ENCODE measurements at regions not wholly inside any gene's neighbourhood (a gene's known extent, or its start where the extent isn't known, plus 50 kb on each side); places are given as distances from the start of the nearest gene placed in this dataset.
A peak's percentile ranks its signal among the peaks of the same experiment; 100 is the strongest.

GRCh38 chr16:31701734-31702133 lies 171.9 kb upstream of the ZNF267 start:
- DNase-seq (ENCODE audit: low read depth in 2 of 2, low spot score in 1 of 2): no peak

GRCh38 chr16:31702796-31703195 lies 170.8 kb upstream of the ZNF267 start:
- DNase-seq (ENCODE audit: low read depth in 2 of 2, low spot score in 1 of 2): no peak

GRCh38 chr16:31703526-31704128 lies 170.0 kb upstream of the ZNF267 start:
- no peak for DNase-seq (ENCODE audit: low read depth in 2 of 2, low spot score in 1 of 2)

- no peak for DNase-seq (ENCODE audit: low read depth in 2 of 2, low spot score in 1 of 2)
Measured at GRCh38 chr16:31704138-31704537, 169.5 kb upstream of the ZNF267 start.

GRCh38 chr16:31705371-31705770 lies 168.2 kb upstream of the ZNF267 start:
- DNase-seq (ENCODE audit: low read depth in 2 of 2, low spot score in 1 of 2): no peak

GRCh38 chr16:31706318-31706717 lies 167.3 kb upstream of the ZNF267 start:
- DNase-seq (ENCODE audit: low read depth in 2 of 2, low spot score in 1 of 2): no peak

GRCh38 chr16:31706925-31707324 lies 166.7 kb upstream of the ZNF267 start:
- no peak for DNase-seq (ENCODE audit: low read depth in 2 of 2, low spot score in 1 of 2)

GRCh38 chr16:31707743-31708335 lies 165.8 kb upstream of the ZNF267 start:
- no peak for DNase-seq (ENCODE audit: low read depth in 2 of 2, low spot score in 1 of 2)

GRCh38 chr16:31708348-31708747 lies 165.3 kb upstream of the ZNF267 start:
- DNase-seq (ENCODE audit: low read depth in 2 of 2, low spot score in 1 of 2): no peak

- no peak for DNase-seq (ENCODE audit: low read depth in 2 of 2, low spot score in 1 of 2)
Measured at GRCh38 chr16:31709181-31709580, 164.4 kb upstream of the ZNF267 start.

- DNase-seq (ENCODE audit: low read depth in 2 of 2, low spot score in 1 of 2): no peak
Measured at GRCh38 chr16:31710134-31710533, 163.5 kb upstream of the ZNF267 start.

GRCh38 chr16:31710880-31711279 lies 162.7 kb upstream of the ZNF267 start:
- DNase-seq (ENCODE audit: low read depth in 2 of 2, low spot score in 1 of 2): no peak

GRCh38 chr16:31711344-31711845 lies 162.2 kb upstream of the ZNF267 start:
- DNase-seq (ENCODE audit: low read depth in 2 of 2, low spot score in 1 of 2): no peak

GRCh38 chr16:31712064-31712540 lies 161.5 kb upstream of the ZNF267 start:
- no peak for DNase-seq (ENCODE audit: low read depth in 2 of 2, low spot score in 1 of 2)

- peak; percentile 83 to 88 for DNase-seq (ENCODE audit: low read depth in 2 of 2, low spot score in 1 of 2)
Measured at GRCh38 chr16:31713071-31713944, 160.3 kb upstream of the ZNF267 start.

- DNase-seq (ENCODE audit: low read depth in 2 of 2, low spot score in 1 of 2): no peak
Measured at GRCh38 chr16:31713945-31714902, 159.4 kb upstream of the ZNF267 start.

GRCh38 chr16:31714903-31715504 lies 158.6 kb upstream of the ZNF267 start:
- no peak for DNase-seq (ENCODE audit: low read depth in 2 of 2, low spot score in 1 of 2)

GRCh38 chr16:31715915-31716314 lies 157.7 kb upstream of the ZNF267 start:
- no peak for DNase-seq (ENCODE audit: low read depth in 2 of 2, low spot score in 1 of 2)

- DNase-seq (ENCODE audit: low read depth in 2 of 2, low spot score in 1 of 2): no peak
Measured at GRCh38 chr16:31718998-31719397, 154.6 kb upstream of the ZNF267 start.

- DNase-seq (ENCODE audit: low read depth in 2 of 2, low spot score in 1 of 2): no peak
Measured at GRCh38 chr16:31727553-31727952, 146.1 kb upstream of the ZNF267 start.
